ENCODE measurements at regions not wholly inside any gene's neighbourhood (a gene's known extent, or its start where the extent isn't known, plus 50 kb on each side); places are given as distances from the start of the nearest gene placed in this dataset.

DNA sequence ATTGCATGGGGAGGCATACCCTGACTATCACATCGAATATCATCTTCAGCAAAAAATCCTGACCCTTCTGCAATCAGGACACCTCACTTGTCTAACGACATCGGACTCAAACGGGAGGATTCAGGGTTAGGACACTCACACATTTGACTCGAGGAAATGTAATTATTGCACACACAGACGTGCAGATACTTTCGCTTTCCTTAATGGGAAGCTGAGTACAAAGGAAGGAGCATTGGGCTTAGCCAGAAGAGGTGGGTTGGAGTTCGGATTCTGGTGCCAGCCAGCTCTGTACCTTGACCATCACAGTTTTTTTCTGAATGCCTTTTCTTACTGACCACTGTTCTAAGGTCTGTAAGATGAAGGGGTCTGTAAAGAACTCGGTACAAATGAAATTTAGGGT is 260.4 kb downstream of the GALC start:
- no peak overlapping the region for H3K27ac ChIP-seq
- H3K9me3 ChIP-seq = no peaks in the 10 kb centered on the region
- no peaks in the 10 kb centered on the region for H3K36me3 ChIP-seq
- no peaks in the 10 kb centered on the region for H3K27me3 ChIP-seq
- ATAC-seq (no peak), DNase-seq (no peak)
- no peaks in the 10 kb centered on the region for H3K4me1 ChIP-seq
- TF ChIP-seq, protein P1, sequence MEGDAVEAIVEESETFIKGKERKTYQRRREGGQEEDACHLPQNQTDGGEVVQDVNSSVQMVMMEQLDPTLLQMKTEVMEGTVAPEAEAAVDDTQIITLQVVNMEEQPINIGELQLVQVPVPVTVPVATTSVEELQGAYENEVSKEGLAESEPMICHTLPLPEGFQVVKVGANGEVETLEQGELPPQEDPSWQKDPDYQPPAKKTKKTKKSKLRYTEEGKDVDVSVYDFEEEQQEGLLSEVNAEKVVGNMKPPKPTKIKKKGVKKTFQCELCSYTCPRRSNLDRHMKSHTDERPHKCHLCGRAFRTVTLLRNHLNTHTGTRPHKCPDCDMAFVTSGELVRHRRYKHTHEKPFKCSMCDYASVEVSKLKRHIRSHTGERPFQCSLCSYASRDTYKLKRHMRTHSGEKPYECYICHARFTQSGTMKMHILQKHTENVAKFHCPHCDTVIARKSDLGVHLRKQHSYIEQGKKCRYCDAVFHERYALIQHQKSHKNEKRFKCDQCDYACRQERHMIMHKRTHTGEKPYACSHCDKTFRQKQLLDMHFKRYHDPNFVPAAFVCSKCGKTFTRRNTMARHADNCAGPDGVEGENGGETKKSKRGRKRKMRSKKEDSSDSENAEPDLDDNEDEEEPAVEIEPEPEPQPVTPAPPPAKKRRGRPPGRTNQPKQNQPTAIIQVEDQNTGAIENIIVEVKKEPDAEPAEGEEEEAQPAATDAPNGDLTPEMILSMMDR (IDR thresholded peaks at IDR 0.05) = no peak
- no peak for TF ChIP-seq POLR2A (IDR thresholded peaks at IDR 0.05)
- no peak overlapping the region for H3K4me3 ChIP-seq
- 43% methylated on average over 9 of the region's 9 CpGs for WGBS (ENCODE audit: insufficient coverage, low coverage, low lambda C conversion rate, missing lambda C conversion rate)
- intact Hi-C loops (cut with DNase I) = no loop called here

DNA sequence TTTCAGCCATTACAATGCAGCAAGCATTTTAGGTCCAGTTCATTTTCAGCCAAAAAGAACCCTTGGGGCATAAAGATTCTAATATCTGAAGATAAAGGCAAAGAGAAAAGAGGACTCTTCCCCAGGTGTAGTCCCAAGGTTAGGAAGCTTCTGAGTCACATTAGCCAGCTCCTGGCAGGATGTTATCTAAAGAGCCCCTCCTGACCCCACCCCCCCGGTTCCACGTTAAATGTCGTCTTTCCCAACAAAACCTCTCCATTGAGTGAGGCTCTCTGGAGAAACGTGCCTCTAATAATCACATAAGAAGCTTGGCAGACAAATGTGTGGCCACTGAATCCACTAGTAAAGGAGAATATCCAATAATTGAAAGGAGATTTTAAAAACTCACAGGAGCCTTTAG is 267.7 kb downstream of the GALC start:
- no peak overlapping the region for H3K27ac ChIP-seq
- WGBS (ENCODE audit: insufficient coverage, low coverage, low lambda C conversion rate, missing lambda C conversion rate) = 60% methylated on average over 4 of the region's 4 CpGs
- ATAC-seq = no peak

GRCh38 chr14:87712396-87713090 is 280.4 kb downstream of the GALC start:
- intact Hi-C loops (cut with DNase I) = no loop called here

More for the DNA sequence above, 267.7 kb downstream of the GALC start:
- H3K36me3 ChIP-seq = no peaks in the 10 kb centered on the region
- no peaks in the 10 kb centered on the region for H3K9me3 ChIP-seq
- no peaks in the 10 kb centered on the region for H3K4me1 ChIP-seq
- no peaks in the 10 kb centered on the region for H3K27me3 ChIP-seq
- intact Hi-C loops (cut with DNase I) = no loop called here
- no peak for TF ChIP-seq POLR2A (IDR thresholded peaks at IDR 0.05)
- TF ChIP-seq, protein P1 (IDR thresholded peaks at IDR 0.05) = no peak
- no peak for DNase-seq
- no peak overlapping the region for H3K4me3 ChIP-seq

DNA sequence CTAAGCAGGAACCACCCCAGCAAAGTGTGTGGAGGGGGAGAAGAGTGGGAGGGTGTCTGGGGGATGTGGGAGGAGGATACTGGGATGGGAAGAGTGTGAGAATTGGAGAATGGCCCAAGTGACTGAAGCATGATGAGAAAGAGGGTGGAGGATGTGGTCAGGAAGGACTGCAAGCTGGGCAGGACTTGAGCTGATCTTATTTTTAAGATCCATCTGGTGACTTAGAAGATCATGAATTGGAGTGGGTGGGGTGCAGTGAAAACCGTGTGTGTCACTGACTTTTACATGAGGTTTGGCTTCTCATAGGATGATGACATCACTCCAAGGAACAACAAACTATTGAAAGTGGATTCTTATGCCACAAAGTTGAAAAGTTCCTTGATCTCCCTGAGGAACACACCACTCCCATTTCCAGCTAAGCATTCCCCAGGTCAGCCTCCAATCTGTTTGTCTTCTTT is 287.5 kb downstream of the GALC start:
- no peaks in the 10 kb centered on the region for H3K27me3 ChIP-seq
- H3K27ac ChIP-seq = no peak overlapping the region
- DNase-seq (no peak), ATAC-seq (no peak)
- H3K4me3 ChIP-seq = no peak overlapping the region
- 25% methylated on average over 1 of the region's 1 CpG for WGBS (ENCODE audit: insufficient coverage, low coverage, low lambda C conversion rate, missing lambda C conversion rate)
- H3K9me3 ChIP-seq = no peaks in the 10 kb centered on the region
- TF ChIP-seq, protein P1 (IDR thresholded peaks at IDR 0.05) = no peak
- no peak for TF ChIP-seq POLR2A (IDR thresholded peaks at IDR 0.05)
- H3K36me3 ChIP-seq = no peaks in the 10 kb centered on the region
- intact Hi-C loops (cut with DNase I) = no loop called here
- no peaks in the 10 kb centered on the region for H3K4me1 ChIP-seq

More at GRCh38 chr14:87712396-87713090, 280.4 kb downstream of the GALC start:
- 47% methylated on average over 6 of the region's 6 CpGs for WGBS (ENCODE audit: insufficient coverage, low coverage, low lambda C conversion rate, missing lambda C conversion rate)
- H3K4me3 ChIP-seq = no peak overlapping the region
- DNase-seq = no peak
- no peaks in the 10 kb centered on the region for H3K36me3 ChIP-seq
- no peak for ATAC-seq
- no peaks in the 10 kb centered on the region for H3K9me3 ChIP-seq
- H3K4me1 ChIP-seq = no peaks in the 10 kb centered on the region
- H3K27ac ChIP-seq = no peak overlapping the region
- H3K27me3 ChIP-seq = no peaks in the 10 kb centered on the region
- TF ChIP-seq POLR2A (IDR thresholded peaks at IDR 0.05) = no peak
- TF ChIP-seq, protein P1 (IDR thresholded peaks at IDR 0.05) = no peak

All from right lobe of liver (tissue), 6 donors.